ENCODE measurements at regions not wholly inside any gene's neighbourhood (a gene's known extent, or its start where the extent isn't known, plus 50 kb on each side); places are given as distances from the start of the nearest gene placed in this dataset.
"Not testable (repeated sequence)": the region's sequence is repeated elsewhere in the genome, so short reads cannot be mapped to it uniquely, and the experiment has no call there.

DNA sequence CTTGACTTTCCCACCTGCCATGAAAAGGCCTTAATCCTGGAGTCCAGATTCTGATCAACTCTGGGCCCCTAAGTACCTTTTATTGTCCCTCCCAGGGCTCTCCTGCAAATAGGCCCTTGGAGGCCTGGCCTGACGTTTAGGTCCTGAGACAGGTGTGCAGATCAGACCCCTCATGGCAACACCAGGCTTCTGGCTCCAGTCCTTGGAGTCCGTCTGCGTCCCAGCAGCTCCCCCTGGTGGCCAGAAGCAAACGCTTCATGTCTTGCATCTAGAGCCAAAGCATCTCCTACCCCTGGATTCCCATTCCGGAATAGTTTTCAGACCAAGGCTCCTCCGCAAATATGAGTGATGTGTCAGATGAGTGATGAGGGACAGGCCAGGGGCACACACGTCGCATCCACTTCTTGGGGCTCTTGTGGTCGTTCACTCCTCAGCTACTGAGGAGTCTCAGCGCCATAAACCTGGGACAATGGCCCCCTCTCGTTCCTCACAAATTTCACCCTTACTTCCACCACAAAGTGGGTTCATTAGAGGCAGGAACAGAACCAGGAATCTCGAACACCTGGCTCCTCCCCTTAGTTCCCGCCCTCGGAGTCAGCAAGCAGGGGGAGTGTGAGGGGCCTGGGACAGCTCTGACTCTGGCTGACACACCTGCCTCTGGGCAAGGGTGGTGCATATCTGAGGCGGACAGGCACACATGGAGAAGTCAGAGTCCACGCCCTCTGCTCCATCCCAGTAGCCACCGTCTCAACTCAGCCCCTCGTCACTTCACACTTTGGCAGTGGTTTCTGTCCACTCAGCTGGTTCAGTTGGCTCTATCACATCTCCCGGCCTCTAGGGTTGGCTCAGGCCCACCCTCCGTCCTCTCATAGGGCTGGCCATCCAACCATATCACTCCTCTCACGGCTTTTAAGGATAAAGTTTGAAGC lies 77.9 kb upstream of the PWP1 start:
- peak in 1 of 2 experiments; percentile 1 for DNase-seq

DNA sequence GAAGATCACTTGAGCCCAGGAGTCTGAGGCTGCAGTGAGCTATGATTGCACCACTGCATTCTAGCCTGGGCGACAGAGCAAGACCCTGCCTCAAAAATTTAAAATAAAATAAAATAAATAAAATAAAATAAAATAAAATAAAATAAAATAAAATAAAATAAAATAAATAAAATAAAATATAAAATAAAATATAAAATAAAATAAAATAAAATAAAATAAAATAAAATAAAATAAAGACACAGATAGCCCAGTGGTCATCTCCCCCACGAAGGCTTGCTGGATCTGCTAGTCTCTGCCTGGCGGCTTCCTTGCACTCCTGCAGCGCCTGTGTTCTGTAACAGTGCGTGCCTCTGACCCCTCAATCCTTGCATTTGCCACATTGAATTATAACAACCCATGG lies 76.8 kb upstream of the PWP1 start:
- not testable (repeated sequence) for DNase-seq

DNA sequence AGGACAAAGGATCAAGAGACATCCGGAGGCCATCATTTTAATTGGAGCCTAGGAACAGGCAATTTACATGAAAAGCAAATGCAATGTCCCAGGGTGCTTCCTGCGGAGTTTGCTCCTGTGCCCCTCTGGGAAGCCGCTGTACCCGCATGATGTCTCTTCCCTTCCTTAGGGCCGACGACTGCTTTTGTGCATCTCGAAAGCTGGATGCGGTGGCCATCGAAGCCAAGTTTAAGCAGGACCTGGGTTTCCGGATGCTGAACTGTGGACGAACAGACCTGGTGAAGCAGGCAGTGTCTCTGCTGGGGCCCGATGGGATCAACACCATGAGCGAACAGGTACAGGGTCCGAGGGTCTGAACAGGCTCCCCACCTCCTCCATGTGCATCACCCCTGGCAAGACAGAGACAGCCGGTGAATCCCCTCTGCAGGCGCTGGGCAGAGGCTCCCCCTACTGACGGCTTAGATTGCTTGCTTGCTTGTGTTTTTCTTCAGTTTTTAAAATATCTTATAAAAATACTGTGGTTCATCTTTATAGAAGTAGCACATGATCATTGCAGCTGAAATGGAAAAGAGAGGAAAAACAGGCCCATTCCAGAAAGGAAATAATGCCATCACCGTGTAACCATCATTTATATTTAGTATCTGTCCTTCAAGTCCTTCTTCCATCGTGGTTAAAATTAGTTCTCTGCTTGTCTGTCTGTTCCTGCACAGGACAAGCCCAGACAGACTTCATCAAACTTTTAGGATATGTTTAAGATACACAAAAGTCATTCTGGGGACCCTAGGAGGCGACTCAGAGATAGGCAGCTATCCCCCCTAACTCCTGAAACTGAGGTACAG lies 75.4 kb upstream of the PWP1 start:
- DNase-seq = no peak

DNA sequence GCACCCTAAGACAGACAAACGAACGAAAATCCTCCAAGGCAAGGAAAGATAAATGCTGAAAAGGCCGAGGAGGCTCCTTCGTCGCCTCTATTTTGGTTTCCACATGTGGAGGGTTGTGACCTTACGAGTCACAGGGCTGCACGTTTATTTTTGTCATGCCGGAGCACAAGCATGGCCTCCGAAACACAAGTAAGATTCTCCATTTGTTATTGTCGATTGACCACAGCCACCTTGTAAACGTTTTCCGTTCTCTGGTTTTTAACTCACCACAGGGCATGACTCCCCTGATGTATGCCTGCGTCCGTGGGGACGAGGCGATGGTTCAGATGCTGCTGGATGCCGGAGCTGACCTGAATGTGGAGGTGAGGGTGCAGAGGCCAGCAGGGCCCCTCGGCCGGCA lies 73.1 kb upstream of the PWP1 start:
- DNase-seq = no peak

DNA sequence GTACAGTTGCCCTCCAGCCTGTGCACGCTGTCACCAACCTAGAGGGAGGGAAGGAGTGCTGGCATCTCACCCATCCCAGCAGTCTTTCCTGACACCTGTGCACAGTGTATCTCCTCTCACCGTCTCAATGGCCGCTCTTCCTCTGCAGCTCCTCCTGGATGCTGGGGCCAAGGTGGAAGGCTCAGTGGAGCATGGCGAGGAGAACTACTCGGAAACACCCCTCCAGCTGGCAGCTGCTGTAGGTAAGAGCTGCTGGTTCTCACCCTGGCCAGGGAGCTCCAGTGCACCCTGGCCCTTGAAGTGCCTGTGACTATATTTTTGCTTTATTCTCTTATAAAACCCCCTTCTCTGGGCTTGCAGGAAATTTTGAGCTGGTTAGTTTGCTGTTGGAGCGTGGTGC lies 68.7 kb upstream of the PWP1 start:
- DNase-seq = no peak

DNA sequence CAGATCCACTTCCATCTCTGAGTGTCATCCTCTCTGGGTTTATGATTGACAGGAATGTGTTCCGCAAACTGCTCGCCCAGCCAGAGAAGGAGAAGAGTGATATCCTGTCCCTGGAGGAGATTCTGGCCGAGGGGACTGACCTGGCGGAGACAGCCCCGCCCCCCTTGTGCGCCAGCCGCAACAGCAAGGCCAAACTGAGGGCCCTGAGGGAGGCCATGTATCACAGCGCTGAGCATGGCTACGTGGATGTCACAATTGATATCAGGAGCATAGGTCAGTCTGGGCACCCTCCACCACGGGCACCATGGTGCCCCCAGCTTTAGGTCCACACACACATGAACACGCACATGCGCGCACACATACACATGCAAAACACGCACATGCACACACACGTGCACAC lies 67.5 kb upstream of the PWP1 start:
- no peak for DNase-seq

DNA sequence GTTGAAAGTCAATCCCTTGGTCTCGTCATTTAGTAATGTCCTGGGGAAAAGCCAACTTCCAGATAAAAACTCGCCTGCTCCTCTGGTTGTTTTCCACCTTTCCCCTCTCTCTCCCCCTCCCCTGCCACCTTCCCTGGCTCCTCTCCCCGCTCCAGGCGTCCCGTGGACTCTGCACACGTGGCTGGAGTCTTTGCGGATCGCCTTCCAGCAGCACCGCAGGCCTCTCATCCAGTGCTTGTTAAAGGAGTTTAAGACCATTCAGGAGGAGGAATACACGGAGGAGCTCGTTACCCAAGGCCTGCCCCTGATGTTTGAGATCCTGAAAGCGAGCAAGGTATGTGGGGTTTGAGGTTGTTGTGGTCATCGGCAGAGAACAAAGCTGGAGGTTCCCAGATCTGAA lies 65.8 kb upstream of the PWP1 start:
- no peak for DNase-seq

DNA sequence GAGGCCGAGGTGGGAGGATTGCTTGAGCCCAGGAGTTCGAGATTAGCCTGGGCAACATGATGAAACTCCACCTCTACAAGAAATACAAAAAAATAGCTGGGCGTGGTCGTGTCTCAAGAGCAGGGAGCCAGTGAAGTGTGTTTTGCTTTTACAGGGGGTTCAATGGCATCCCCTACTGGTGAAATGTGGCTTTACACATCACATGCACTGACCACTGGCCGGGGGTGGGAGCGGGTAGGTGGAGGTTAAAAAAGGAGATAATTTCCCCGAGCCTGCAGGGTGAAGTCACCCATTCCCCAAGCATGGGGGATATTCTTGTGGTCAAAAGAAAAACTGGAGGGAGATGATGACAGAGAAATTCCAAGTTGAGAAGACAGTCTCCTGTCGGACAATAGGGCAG lies 63.6 kb upstream of the PWP1 start:
- DNase-seq = no peak

DNA sequence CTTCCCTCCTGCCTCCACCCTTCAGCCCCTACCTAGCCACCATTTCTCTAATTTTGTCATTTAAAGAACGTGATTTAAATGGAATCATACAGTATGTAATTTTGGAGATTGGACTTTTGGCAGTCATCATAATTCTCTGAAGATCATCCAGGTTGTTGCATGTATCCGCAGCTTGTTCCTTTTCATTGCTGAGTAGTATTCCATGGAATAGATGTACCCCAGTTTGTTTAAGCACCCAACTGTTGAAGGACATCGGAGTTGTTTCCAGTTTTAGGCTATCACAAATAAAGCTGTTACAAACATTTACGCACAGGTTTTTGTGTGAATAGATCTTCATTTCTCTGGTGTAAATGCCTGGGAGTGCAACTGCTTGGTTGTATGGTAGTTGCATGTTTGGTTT lies 61.1 kb upstream of the PWP1 start:
- DNase-seq = no peak

DNA sequence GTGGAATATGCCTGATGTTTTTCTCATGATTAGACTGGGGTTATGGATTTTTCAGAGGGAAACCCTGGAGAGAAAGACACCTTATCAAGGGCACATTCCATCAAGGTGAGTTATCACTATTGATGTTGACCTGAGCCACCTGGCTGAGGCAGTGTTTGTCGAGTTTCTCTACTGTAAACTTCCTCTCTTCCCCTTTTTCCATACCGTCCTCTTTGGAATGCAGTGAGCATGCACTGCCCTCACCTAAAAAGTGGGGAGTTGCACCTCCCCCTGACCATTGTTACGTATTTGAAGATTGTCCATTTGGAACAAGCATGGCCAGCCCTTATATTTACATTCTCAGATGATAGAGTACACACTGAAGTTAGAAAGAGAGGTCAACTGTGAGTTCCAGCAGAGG lies 53.9 kb upstream of the PWP1 start:
- DNase-seq = no peak

DNA sequence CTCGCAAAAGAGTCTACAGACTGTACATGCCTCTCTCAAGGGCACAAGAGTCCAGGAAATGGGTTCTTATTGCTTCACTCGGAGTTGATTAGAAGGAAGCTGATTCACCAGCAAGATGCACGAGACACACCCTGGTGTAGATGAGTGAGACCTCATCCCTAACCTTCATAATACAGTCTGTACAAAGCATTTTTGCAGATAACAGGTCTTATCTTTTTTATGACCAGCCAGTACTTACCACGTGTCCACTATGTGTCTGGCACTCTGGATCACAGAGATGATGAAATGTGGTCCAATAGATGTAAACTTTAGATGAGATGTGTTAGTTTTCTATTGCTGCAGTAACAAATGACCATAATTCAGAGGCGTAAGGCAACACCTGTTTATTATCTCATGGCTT lies 53.4 kb upstream of the PWP1 start:
- DNase-seq = no peak

DNA sequence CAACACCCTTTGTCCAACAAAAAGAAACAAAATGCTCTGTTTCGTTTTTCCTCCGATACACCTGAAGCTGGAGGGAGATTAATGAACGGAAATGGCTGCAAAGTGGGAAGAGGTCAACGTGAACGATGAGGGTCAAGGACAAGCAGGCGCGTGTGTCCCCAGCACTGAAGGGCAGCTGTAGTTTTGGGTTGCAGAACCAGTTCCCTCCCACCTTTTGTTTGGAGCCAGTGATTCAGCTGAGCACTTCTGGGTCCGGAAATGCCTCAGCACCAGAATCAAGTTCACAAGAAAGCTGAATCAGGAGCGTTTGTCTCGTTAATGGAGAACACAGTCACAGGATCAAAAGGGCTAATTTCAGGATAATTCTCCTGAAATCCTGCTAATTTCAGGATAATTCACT lies 51.1 kb upstream of the PWP1 start:
- DNase-seq = no peak

DNA sequence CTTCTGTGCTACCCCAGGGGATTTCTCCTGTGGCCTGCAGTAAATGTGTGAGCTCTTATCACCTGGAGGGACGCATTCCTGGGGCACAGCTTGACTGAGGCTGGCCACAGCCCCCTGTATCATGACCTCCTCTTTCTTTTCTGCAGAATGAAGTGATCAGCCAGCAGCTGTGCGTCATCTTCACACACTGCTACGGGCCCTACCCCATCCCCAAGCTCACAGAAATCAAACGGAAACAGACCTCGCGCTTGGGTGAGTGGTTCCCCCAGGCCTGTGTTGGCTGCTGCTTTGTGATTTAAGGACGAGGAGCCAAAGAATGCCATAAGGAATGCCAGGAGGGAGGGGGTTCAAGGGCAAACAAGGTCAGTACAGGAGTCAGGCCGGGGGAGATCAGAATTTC lies 50.5 kb upstream of the PWP1 start:
- DNase-seq = no peak
